PC-3 (cell line): ENCODE measurements at regions not wholly inside any gene's neighbourhood (a gene's known extent, or its start where the extent isn't known, plus 50 kb on each side); places are given as distances from the start of the nearest gene placed in this dataset.

Experiments
- ATAC-seq: fragments of 200-7000 bp; cut with Tn5 transposase; 2 replicates; pipeline ENCODE4 v1.9.1; 2020; ENCODE audit warnings: mild to moderate bottlenecking, moderate library complexity
- BruUV-seq: library from RNA; stranded (reverse); fragments of 400-500 nt; replicated peaks from 2 replicates; lab custom pipeline; 2021; lab: Mats Ljungman, UMichigan
- CTCF ChIA-PET: fragments of 300-600 bp; sonication (Branson Sonifier 250); formaldehyde crosslinking; loops from one replicate; lab custom pipeline; 2022; ENCODE audit warnings: antibody characterized with exemption; lab: Charles Lee
- POLR2A ChIA-PET: fragments of 300-600 bp; sonication (Branson Sonifier 250); formaldehyde crosslinking; loops from one replicate; lab custom pipeline; 2022; ENCODE audit warnings: antibody characterized with exemption; ENCODE audit not compliant: unreplicated experiment; lab: Charles Lee
- DNase-seq: peaks from one replicate; pipeline ENCODE4 v3.0.0-alpha.2; 2015
- H2AFZ ChIP-seq: fragments of 300-600 bp; sonication (generic); 2 replicates; pipeline ENCODE4 v1.6.0; 2016; ENCODE audit warnings: antibody characterized with exemption, low read length
- H3F3A ChIP-seq: fragments of 300-600 bp; sonication (generic); one replicate; pipeline ENCODE4 v1.6.0; 2017; ENCODE audit warnings: antibody characterized with exemption, low read length, control low read depth, mild to moderate bottlenecking; ENCODE audit not compliant: unreplicated experiment
- H3K27ac ChIP-seq: fragments of 300-600 bp; sonication (generic); 2 replicates; pipeline ENCODE4 v1.5.1; 2016; ENCODE audit warnings: mild to moderate bottlenecking, low read length
- H3K27me3 ChIP-seq: fragments of 300-600 bp; sonication (generic); 2 replicates; pipeline ENCODE4 v1.6.1; 2016; ENCODE audit warnings: low read length, mixed read lengths
- H3K36me3 ChIP-seq: fragments of 300-600 bp; sonication (generic); 2 replicates; pipeline ENCODE4 v1.6.1; 2016; ENCODE audit warnings: low read depth, mixed run types, low read length, mixed read lengths
- H3K4me1 ChIP-seq: fragments of 300-600 bp; sonication (generic); 2 replicates; pipeline ENCODE4 v1.5.1; 2016; ENCODE audit warnings: low read length; ENCODE audit not compliant: insufficient read depth
- H3K4me2 ChIP-seq: fragments of 300-600 bp; sonication (generic); 2 replicates; pipeline ENCODE4 v1.6.0; 2016; ENCODE audit warnings: low read length
- H3K4me3 ChIP-seq: fragments of 300-600 bp; sonication (generic); 2 replicates; pipeline ENCODE4 v1.5.1; 2016; ENCODE audit warnings: mild to moderate bottlenecking, low read length, mixed read lengths
- H3K79me2 ChIP-seq: fragments of 300-600 bp; sonication (generic); 2 replicates; pipeline ENCODE4 v1.6.1; 2017; ENCODE audit warnings: low read length, mixed read lengths
- H3K9ac ChIP-seq: fragments of 300-600 bp; sonication (generic); 2 replicates; pipeline ENCODE4 v1.6.0; 2016; ENCODE audit warnings: mild to moderate bottlenecking, low read length
- H3K9me2 ChIP-seq: fragments of 300-600 bp; sonication (generic); replicated peaks from 2 replicates; pipeline ENCODE4 v1.6.1; 2016; ENCODE audit warnings: mixed run types, low read length, mixed read lengths
- H3K9me3 ChIP-seq: fragments of 300-600 bp; sonication (generic); 2 replicates; pipeline ENCODE4 v1.6.1; 2016; ENCODE audit warnings: low read length, mixed read lengths
- H4K20me1 ChIP-seq: fragments of 300-600 bp; sonication (generic); 2 replicates; pipeline ENCODE4 v1.6.1; 2016; ENCODE audit warnings: low read length, mixed read lengths
- EZH2 ChIP-seq: fragments of 300-600 bp; sonication (generic); IDR thresholded peaks from one replicate; pipeline ENCODE4 v1.6.1; 2017; ENCODE audit warnings: antibody characterized with exemption, mild to moderate bottlenecking, low read length; ENCODE audit not compliant: unreplicated experiment
- EZH2phosphoT487 ChIP-seq: fragments of 300-600 bp; sonication (generic); IDR thresholded peaks from 2 replicates; pipeline ENCODE4 v1.6.1; 2018; ENCODE audit warnings: mild to moderate bottlenecking, antibody characterized with exemption, low read length, borderline replicate concordance
- intact Hi-C: fragments of 100-400 bp; cut with micrococcal nuclease; formaldehyde crosslinking; loops from 2 replicates; pipeline ENCODE4 v1.9.0; 2023
- TF ChIP-seq, protein P1 (sequence below): fragments of 300-600 bp; sonication (generic); conservative IDR thresholded peaks from 2 replicates; pipeline ENCODE4 v1.5.1; 2017; ENCODE audit warnings: antibody characterized with exemption, low read depth, mild to moderate bottlenecking, low read length

DNA sequence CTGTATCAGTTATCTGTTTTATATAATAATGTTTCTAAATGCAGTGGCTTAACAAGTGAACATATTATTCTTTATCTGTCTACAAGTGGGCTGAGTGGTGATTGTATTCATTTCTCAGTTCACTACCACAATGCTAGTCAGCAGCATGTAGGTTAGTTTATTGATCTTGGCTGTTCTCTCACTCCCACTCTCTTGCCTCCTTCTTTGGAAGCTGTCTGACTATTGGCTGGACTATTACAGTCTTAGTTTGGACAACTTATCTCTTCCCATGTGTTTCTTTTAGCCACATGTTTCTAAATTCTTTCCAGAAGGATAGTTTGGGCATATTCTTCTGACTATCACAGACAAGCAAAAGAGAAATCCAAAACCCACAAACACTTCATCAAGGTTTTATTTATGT lies 459.5 kb upstream of the AGA start:
- Histone ChIP-seq H2AFZ (no peak overlapping the region), H3K9ac (no peak overlapping the region), H3K9me2 (no peaks in the 10 kb centered on the region), H3K79me2 (no peaks in the 10 kb centered on the region), H3K4me1 (no peaks in the 10 kb centered on the region), H3F3A (no peaks in the 10 kb centered on the region), H3K4me2 (no peak overlapping the region), H3K9me3 (no peaks in the 10 kb centered on the region), H3K36me3 (no peaks in the 10 kb centered on the region), H4K20me1 (no peaks in the 10 kb centered on the region), H3K4me3 (no peak overlapping the region), H3K27ac (no peak overlapping the region), H3K27me3 (no peaks in the 10 kb centered on the region)
- CTCF ChIA-PET: no interaction called here
- DNase-seq (no peak), ATAC-seq (no peak)
- TF ChIP-seq, protein P1, sequence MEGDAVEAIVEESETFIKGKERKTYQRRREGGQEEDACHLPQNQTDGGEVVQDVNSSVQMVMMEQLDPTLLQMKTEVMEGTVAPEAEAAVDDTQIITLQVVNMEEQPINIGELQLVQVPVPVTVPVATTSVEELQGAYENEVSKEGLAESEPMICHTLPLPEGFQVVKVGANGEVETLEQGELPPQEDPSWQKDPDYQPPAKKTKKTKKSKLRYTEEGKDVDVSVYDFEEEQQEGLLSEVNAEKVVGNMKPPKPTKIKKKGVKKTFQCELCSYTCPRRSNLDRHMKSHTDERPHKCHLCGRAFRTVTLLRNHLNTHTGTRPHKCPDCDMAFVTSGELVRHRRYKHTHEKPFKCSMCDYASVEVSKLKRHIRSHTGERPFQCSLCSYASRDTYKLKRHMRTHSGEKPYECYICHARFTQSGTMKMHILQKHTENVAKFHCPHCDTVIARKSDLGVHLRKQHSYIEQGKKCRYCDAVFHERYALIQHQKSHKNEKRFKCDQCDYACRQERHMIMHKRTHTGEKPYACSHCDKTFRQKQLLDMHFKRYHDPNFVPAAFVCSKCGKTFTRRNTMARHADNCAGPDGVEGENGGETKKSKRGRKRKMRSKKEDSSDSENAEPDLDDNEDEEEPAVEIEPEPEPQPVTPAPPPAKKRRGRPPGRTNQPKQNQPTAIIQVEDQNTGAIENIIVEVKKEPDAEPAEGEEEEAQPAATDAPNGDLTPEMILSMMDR: no peak
- TF ChIP-seq EZH2: no peak
- TF ChIP-seq EZH2phosphoT487: no peak
- BruUV-seq: no TSS peak
- intact Hi-C loops: no loop called here
- POLR2A ChIA-PET: no interaction called here

DNA sequence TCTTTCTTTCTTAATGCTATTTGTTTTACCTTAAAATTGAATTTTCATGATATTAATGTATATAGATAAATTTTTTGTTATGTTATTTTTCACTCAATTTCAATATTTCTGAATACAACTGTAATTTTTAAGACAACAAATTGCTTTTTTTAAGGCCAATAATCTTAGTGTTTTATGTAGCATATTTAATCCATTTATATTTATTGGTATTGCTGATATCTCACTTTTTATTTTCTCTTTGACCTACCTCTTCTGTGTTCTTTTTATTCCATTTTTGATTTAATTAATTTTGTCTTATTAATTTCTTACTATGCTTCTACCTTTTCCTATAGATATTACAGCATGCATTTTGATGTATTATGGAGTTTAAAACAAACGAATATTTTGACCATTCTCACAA lies 460.1 kb upstream of the AGA start:
- no peaks in the 10 kb centered on the region for H4K20me1 ChIP-seq
- H3F3A ChIP-seq: no peaks in the 10 kb centered on the region
- H2AFZ ChIP-seq: no peak overlapping the region
- CTCF ChIA-PET: no interaction called here
- H3K9me3 ChIP-seq: no peaks in the 10 kb centered on the region
- H3K9me2 ChIP-seq: no peaks in the 10 kb centered on the region
- DNase-seq: no peak
- intact Hi-C loops: no loop called here
- H3K4me2 ChIP-seq: no peak overlapping the region
- no peak overlapping the region for H3K4me3 ChIP-seq
- H3K9ac ChIP-seq: no peak overlapping the region
- no peak overlapping the region for H3K27ac ChIP-seq
- no peak for TF ChIP-seq EZH2
- TF ChIP-seq, protein P1: no peak
- no peak for TF ChIP-seq EZH2phosphoT487
- H3K79me2 ChIP-seq: no peaks in the 10 kb centered on the region
- H3K4me1 ChIP-seq: no peaks in the 10 kb centered on the region
- POLR2A ChIA-PET: no interaction called here
- no peaks in the 10 kb centered on the region for H3K27me3 ChIP-seq
- H3K36me3 ChIP-seq: no peaks in the 10 kb centered on the region
- ATAC-seq: no peak
- no TSS peak for BruUV-seq

DNA sequence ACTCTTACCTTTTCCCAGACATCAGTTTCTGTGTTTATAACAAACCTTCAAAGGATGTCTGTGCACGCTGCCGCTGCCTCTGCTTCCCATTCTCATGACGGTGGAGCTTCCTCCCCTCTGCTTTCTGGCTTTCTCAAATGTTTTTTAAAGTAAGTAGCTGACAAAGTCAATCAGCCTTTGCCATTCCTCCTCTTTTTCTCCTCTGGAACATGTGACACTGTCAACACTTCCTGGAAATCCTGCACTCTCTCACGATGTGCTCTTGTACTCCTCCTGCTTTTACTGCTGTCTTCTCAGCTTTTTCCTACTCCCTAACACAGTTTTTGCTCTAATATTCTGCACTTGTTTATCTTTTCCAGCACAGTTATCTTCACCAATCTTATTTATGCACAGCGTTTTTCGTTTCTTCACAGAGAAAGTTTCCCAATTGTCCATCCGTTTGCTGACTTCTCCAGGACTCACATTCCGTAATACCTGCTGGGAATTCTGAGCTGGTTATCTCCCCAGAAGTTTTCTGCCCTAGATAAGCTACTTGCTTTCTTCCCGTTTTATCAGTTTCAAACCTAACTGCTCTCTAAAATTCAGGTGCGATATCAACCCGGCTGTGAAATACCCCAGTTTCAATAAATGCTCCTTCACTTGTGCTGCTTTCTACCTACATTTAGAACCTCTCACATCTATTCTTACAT lies 465.6 kb upstream of the AGA start:
- Histone ChIP-seq H3K36me3 (no peaks in the 10 kb centered on the region), H4K20me1 (no peaks in the 10 kb centered on the region), H3K4me3 (no peak overlapping the region), H3K27ac (no peak overlapping the region), H2AFZ (peak overlapping the region; percentile 57), H3F3A (no peaks in the 10 kb centered on the region), H3K4me2 (no peak overlapping the region), H3K4me1 (no peaks in the 10 kb centered on the region), H3K9me2 (no peaks in the 10 kb centered on the region), H3K9ac (no peak overlapping the region), H3K9me3 (no peaks in the 10 kb centered on the region), H3K79me2 (no peaks in the 10 kb centered on the region), H3K27me3 (no peaks in the 10 kb centered on the region)
- ChIA-PET CTCF (no interaction called here), POLR2A (no interaction called here)
- ATAC-seq (no peak), DNase-seq (no peak)
- intact Hi-C loops: no loop called here
- no TSS peak for BruUV-seq
- no peak for TF ChIP-seq EZH2phosphoT487
- TF ChIP-seq, protein P1: no peak
- TF ChIP-seq EZH2: no peak
